Osteoblast (primary cell): ENCODE measurements at regions not wholly inside any gene's neighbourhood (a gene's known extent, or its start where the extent isn't known, plus 50 kb on each side); places are given as distances from the start of the nearest gene placed in this dataset.

Source experiments
- DNase-seq: peaks from one replicate; pipeline ENCODE4 v3.0.0; 2011; ENCODE audit warnings: low spot score, mixed read lengths; ENCODE audit not compliant: insufficient read length; ENCODE audit errors: missing footprints
- H2AFZ ChIP-seq: 2 replicates; pipeline ENCODE4 v1.6.0; 2011; ENCODE audit warnings: mild to moderate bottlenecking, low read length
- H3K27ac ChIP-seq: 2 replicates; pipeline ENCODE4 v1.5.1; 2011; ENCODE audit warnings: mild to moderate bottlenecking, low read depth, low read length, moderate library complexity
- H3K27me3 ChIP-seq: 2 replicates; pipeline ENCODE4 v1.6.0; 2012; ENCODE audit warnings: mild to moderate bottlenecking, control low read depth, inconsistent platforms, low read length, moderate library complexity; ENCODE audit not compliant: insufficient read depth
- H3K36me3 ChIP-seq: 2 replicates; pipeline ENCODE4 v1.5.1; 2011; ENCODE audit warnings: mild to moderate bottlenecking, low read length, control low read depth, moderate library complexity; ENCODE audit not compliant: insufficient read depth
- H3K4me1 ChIP-seq: 2 replicates; pipeline ENCODE4 v1.5.1; 2011; ENCODE audit warnings: mild to moderate bottlenecking, low read length, control low read depth, moderate library complexity; ENCODE audit not compliant: insufficient read depth
- H3K4me2 ChIP-seq: 2 replicates; pipeline ENCODE4 v1.6.0; 2011; ENCODE audit warnings: mild to moderate bottlenecking, low read length; ENCODE audit not compliant: insufficient read depth
- H3K4me3 ChIP-seq: fragments of 200-600 bp; sonication (generic); 3 replicates; pipeline ENCODE4 v1.5.1; 2012; ENCODE audit warnings: mild to moderate bottlenecking, low read length, inconsistent platforms; ENCODE audit not compliant: insufficient read depth
- H3K79me2 ChIP-seq: 2 replicates; pipeline ENCODE4 v1.6.0; 2012; ENCODE audit warnings: mild to moderate bottlenecking, low read length, control low read depth, inconsistent platforms; ENCODE audit not compliant: insufficient read depth
- H3K9me3 ChIP-seq: 2 replicates; pipeline ENCODE4 v1.5.1; 2011; ENCODE audit warnings: low read depth, low read length, control low read depth
- H4K20me1 ChIP-seq: 2 replicates; pipeline ENCODE4 v1.6.0; 2012; ENCODE audit warnings: mild to moderate bottlenecking, low read length, control low read depth; ENCODE audit not compliant: insufficient read depth
- TF ChIP-seq, protein P1 (sequence below): IDR thresholded peaks from 2 replicates; pipeline ENCODE4 v1.5.1; 2011; ENCODE audit warnings: mild to moderate bottlenecking, low read depth, low read length, moderate library complexity; ENCODE audit errors: extremely low read depth

DNA sequence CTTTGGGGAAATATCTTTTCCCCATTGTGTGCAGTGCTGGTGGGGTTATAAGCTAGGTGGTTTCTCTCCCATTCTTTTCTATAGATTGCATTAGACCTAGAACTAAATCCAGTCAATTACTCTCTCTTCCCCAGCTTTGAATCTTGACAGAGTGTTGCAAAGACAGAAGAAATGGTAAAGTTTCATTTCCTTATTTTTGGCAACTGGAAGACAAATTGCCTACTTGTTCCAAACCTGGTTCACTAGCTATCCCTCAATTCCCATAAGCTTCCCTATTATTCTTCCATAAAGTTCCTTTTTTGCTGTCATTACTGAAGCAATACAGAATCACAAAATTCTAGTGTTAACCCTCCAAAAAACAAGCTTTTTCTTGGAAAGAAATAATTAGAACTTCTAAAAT, 94.0 kb upstream of the ITGA4 start:
- DNase-seq = no peak
- H3K79me2 ChIP-seq = no peaks in the 10 kb centered on the region
- TF ChIP-seq, protein P1, sequence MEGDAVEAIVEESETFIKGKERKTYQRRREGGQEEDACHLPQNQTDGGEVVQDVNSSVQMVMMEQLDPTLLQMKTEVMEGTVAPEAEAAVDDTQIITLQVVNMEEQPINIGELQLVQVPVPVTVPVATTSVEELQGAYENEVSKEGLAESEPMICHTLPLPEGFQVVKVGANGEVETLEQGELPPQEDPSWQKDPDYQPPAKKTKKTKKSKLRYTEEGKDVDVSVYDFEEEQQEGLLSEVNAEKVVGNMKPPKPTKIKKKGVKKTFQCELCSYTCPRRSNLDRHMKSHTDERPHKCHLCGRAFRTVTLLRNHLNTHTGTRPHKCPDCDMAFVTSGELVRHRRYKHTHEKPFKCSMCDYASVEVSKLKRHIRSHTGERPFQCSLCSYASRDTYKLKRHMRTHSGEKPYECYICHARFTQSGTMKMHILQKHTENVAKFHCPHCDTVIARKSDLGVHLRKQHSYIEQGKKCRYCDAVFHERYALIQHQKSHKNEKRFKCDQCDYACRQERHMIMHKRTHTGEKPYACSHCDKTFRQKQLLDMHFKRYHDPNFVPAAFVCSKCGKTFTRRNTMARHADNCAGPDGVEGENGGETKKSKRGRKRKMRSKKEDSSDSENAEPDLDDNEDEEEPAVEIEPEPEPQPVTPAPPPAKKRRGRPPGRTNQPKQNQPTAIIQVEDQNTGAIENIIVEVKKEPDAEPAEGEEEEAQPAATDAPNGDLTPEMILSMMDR = no peak
- H3K36me3 ChIP-seq = no peaks in the 10 kb centered on the region
- no peak overlapping the region for H2AFZ ChIP-seq
- no peaks in the 10 kb centered on the region for H4K20me1 ChIP-seq
- no peak overlapping the region for H3K4me2 ChIP-seq
- H3K27me3 ChIP-seq = no peaks in the 10 kb centered on the region
- no peak overlapping the region for H3K4me3 ChIP-seq
- H3K27ac ChIP-seq = no peak overlapping the region
- H3K9me3 ChIP-seq = no peaks in the 10 kb centered on the region
- H3K4me1 ChIP-seq = no peaks in the 10 kb centered on the region

DNA sequence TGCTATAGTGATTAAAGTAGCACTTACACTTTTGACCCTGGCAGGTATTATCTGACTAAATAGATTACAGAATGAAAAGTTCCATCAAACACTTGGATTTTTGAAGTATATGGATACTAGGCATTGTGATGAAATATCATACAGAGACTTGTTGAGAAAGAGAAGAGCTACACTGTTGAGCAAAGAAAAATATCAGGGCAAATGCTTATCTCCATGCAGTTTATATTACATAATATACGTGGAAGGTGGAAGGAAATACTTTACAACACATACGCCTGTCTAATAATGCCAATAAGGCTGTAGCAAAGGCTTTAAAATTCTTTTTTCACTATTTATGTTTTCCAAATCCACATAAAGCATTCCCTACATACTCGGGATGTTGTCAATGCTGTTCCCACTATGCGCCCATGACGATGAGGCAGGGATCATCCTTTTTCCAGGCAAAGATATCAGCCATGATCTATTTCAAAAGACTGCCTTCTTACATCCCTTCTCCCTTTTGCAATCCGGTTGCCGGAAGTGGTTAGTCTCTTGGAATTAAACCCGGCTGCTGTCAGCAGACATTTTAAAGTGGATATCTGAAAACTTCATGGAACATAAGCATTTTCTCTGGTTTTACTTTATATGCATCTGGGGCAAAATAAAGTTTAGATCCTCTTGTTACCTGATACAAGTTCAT, 92.6 kb upstream of the ITGA4 start:
- Histone ChIP-seq H3K9me3 (no peaks in the 10 kb centered on the region), H3K27me3 (no peaks in the 10 kb centered on the region), H3K27ac (no peak overlapping the region), H3K4me1 (no peaks in the 10 kb centered on the region), H3K79me2 (no peaks in the 10 kb centered on the region), H4K20me1 (no peaks in the 10 kb centered on the region), H3K4me3 (no peak overlapping the region), H3K36me3 (no peaks in the 10 kb centered on the region), H3K4me2 (no peak overlapping the region), H2AFZ (peak overlapping the region; percentile 56)
- no peak for DNase-seq
- TF ChIP-seq, protein P1 = no peak

DNA sequence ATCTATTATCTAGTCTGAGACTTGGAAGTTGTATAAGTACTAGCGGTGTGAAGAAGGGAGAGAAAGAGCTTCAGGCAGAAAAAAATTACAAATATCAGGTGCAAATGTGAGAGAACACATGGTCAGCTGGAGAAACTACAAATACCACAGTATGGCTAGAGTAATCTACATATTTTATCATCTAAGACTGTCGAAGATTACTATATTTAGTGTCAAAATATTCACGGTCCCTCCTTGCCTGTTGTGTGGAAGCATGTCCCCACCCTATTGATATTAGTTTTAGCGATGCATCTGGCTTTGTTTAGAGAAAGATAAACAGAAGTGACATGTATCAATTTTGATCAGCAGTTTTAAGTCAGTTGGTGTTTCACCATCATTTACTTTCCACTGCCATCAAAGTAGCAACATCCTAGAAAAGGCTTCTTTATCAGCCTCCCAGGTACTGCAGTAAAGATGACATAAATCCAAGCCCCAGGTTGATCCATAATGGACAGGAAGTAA, 90.5 kb upstream of the ITGA4 start:
- Histone ChIP-seq H3K79me2 (no peaks in the 10 kb centered on the region), H3K4me1 (peaks cover 2% of the 10 kb centered on the region), H4K20me1 (no peaks in the 10 kb centered on the region), H3K27ac (no peak overlapping the region), H3K4me3 (no peak overlapping the region), H3K36me3 (no peaks in the 10 kb centered on the region), H3K9me3 (no peaks in the 10 kb centered on the region), H2AFZ (no peak overlapping the region), H3K27me3 (no peaks in the 10 kb centered on the region), H3K4me2 (no peak overlapping the region)
- TF ChIP-seq, protein P1 = no peak
- DNase-seq = no peak

DNA sequence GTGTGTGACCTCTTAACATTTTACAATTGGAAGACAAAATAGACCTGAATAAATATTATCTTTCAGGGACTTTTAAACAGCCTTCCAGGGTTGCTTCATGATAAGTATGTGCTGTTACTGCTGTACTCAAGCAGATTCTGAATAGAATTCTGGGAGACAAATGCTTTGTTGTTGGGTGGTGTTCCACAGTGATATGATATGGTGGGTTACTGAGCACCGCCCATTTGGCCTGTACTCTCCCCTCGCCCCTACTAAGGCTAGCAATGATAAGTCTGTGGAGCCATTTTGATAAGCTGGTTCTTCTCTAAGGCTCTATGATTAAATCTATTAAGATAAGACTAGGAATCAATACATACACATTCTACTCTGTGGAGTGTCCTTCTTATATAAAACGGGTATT, 89.8 kb upstream of the ITGA4 start:
- Histone ChIP-seq H3K9me3 (no peaks in the 10 kb centered on the region), H4K20me1 (no peaks in the 10 kb centered on the region), H3K4me3 (no peak overlapping the region), H3K79me2 (no peaks in the 10 kb centered on the region), H3K4me2 (no peak overlapping the region), H3K36me3 (no peaks in the 10 kb centered on the region), H3K4me1 (peaks cover 8% of the 10 kb centered on the region), H2AFZ (no peak overlapping the region), H3K27me3 (no peaks in the 10 kb centered on the region), H3K27ac (no peak overlapping the region)
- TF ChIP-seq, protein P1 = no peak
- no peak for DNase-seq
